Hematopoietic multipotent progenitor cell (in vitro differentiated cells): ENCODE measurements at regions not wholly inside any gene's neighbourhood (a gene's known extent, or its start where the extent isn't known, plus 50 kb on each side); places are given as distances from the start of the nearest gene placed in this dataset.
"Not testable (repeated sequence)": the region's sequence is repeated elsewhere in the genome, so short reads cannot be mapped to it uniquely, and the experiment has no call there.

Experiments used
- DNase-seq, 3 donors: peaks; one replicate each; pipeline ENCODE4 v3.0.0-alpha.2; 2011 to 2015; ENCODE audit warnings: low read depth in 2 of 3, low spot score in 2 of 3

DNA sequence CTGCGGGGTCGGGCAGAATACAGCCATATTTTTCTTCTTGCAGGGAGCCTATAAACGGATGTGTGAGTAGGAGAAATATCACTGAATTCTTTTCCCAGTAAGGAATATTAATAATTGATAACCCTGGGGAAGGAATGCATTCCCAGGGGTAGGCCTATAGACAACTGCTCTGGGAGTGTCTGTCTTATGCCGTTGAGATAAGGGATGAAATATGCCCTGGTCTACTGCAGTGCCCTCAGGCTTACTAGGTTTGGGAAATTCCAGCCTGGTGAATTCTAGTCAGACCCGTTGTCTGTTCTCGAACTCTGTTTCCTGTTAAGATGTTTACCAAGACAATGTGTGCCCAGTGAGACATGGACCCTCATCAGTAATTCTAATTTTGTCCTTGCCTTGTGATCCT, 1129.3 kb downstream of the ZPLD1 start:
- not testable (repeated sequence) for DNase-seq

DNA sequence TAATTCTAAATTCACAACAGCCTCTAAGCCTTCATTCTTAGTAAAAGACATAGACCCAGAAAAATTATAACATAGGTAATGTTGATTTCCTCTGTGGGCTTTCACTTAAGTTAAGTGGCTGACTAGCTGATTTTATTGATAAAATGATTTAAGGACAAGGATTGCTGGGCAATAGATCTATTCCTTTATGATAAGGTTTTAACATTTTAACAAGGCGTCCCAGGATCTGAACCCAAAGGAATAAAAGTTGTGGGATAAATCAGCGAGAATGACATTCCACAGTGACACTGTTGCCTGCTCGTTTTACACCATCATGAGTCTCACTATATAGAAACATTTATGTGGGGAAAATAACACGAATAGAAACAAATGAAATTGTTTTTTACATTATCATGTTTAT, 1151.0 kb downstream of the ZPLD1 start:
- no peak for DNase-seq

DNA sequence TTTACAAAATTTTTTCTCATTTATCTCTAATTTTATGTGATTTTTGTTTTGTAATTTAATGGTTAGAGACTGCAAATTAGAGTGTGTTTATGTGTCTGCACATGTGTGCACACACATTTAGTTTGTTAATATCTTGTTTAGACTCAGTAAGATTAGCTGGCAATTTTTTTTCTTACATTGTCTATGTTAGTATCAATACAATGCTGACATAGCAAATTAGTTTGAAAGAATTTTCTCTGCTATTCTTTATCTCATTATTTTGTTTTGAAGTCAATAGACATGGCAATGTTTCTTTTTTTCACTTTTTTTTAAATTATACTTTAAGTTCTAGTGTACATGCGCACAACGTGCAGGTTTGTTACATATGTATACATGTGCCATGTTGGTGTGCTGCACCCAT, 1155.0 kb downstream of the ZPLD1 start:
- no peak for DNase-seq

DNA sequence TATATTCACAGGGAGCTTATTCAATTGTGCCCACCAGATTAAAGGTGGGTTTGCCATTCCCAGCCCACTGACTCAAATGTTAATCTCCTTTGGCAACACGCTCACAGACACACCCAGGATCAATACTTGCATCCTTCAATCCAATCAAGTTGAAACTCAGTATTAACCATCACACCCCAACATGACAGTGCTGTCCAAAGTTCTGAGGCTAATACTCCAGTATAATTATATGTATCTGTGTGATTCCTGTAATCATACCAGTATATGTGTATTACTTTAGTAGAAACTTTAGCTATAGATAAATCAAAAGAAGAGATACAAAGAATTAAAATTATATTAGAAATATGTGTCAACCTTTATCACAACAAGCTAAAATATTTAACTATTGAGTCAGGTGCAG, 1166.0 kb downstream of the ZPLD1 start:
- no peak for DNase-seq

DNA sequence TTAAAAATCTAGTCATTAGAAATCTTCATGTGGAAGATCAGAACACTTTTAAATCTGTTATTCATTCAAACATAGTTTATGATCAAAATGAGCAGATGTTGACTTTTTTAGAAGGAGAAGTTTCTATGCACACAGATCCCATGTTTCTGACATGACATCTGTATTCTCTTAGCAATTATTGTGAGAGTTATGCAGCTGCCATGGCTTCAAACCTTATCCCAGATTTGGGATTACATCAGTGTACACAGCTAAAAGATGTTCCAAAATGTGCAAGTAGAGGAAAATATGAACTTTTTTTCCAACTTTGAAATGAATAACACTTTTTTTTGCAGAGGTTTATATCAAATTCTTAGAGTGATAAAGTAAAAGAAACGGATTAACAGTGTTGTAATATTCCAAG, 1166.9 kb downstream of the ZPLD1 start:
- no peak for DNase-seq

DNA sequence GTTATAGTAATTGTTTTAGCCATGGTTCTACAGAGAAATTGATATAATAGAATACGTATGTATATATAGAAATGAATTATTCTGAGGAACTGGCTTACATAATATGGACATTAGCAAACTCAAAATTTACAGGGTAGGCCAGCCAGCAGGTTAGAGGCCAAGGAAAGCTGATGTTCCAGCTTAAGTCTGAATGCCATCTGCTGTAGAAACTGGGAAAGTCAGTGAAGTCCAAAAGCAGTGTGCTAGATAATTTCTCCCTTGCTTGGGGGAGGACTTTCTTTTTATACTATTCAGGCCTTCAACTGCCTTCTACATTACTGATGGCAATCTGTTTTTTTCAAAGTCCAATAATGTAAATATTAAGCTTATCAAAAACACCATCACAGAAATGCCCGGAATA, 1174.7 kb downstream of the ZPLD1 start:
- DNase-seq, result no peak

DNA sequence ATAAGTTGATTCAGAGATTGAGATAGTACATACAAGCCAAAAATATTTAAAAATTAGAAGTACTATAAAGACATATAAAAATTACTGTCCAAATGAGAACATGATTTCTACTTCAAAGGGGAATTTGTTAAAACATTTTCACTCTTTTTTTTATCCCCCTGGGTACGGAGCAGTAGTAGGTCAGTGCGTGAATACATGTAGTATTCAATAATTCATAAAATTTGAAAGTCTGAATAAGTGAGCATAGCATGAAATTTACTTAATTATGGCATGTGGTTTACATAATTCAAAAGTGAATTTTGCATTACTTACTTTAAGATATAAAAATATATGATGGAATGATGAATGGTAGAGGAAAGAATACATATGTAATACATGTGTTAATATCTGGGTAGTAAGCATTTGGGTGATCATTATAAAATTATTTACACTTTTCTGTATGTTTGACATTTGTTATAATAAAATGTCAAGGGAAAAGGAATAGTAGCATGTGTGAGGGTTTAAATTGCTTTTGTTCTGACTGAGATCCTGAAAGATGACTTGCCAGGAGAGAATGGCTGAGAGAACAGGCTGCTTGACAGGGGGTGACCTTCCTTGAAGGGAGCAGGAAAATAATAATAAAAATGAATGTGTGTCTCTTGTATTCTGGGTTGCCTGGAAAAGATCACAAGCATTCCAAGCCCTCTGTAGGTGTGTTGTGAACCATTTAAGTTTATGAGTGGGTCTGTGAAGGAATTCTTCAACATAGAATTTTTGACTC, 1178.8 kb downstream of the ZPLD1 start:
- no peak for DNase-seq

DNA sequence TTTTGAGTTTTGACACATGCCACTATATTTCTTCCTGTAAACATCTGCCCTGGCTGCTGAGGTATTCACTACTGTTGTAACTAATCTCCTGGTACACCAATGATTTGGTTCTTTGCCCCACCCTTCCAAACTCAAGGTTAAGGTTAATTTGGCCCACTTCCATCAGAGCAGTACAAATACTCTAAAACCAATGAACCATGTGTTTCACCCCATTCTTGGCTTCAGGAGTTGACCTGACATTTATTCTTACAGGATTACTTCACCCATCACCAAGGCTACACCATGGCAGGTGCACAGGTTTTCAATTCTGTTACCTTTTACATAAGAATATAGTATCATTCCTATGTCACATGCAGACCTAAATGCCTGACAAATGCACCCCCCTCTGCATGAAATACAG, 1179.9 kb downstream of the ZPLD1 start:
- DNase-seq, result no peak

DNA sequence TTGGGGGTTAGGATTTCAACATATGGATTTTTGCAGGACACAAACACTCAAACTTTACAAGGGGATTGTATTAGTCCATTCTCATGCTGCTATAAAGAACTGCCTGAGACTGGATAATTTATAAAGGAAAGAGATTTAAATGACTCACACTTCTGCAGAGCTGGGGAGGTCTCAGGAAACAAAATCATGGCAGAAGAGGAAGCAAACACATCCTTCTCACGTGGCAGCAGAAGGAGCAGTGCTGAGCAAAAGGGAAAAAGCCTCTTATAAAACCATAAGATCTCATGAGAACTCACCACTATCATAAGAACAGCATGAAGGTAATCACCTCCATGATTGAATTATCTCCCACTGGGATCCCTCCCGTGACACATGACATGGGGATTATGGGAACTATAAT, 1183.1 kb downstream of the ZPLD1 start:
- DNase-seq, result peak in 2 of 3 donors; percentile 36 to 73

DNA sequence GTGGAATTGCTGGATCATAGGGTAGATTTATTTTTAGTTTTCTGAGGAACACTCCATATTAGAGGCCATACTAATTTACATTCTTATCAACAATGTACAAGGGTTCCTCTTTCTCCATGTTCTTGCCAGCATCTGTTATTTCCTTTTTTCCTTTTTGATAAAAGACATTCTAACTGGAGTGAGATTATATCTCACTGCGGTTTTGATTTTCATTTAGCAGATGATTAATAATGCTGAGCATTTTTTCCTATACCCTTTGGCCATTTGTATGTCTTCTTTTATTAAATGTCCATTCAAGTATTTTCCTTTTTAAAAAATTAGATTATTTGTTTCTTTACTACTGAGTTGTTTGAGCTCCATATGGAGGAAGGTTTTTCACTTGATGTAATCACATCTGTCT, 1189.5 kb downstream of the ZPLD1 start:
- DNase-seq, result peak in 1 of 3 donors; percentile 36

DNA sequence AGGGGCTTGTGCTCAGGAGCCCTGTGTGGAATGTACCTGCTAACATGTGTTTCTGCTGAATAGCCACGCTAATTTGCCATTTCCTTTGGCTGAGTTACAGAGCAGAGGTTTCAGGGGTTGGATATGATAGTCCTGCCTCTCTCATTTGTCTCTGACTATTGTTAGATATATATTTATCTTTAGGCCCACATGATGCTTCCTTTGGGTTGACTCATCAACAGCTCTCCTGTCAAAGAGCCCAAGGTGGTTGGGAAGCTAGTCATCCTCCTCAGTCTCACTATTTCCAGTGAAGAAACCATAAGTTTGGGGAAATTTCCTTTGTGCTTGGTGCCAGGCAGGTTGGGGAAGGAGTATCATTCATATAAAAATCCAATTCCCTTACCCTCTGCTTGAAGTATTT, 1194.6 kb downstream of the ZPLD1 start:
- no peak for DNase-seq

DNA sequence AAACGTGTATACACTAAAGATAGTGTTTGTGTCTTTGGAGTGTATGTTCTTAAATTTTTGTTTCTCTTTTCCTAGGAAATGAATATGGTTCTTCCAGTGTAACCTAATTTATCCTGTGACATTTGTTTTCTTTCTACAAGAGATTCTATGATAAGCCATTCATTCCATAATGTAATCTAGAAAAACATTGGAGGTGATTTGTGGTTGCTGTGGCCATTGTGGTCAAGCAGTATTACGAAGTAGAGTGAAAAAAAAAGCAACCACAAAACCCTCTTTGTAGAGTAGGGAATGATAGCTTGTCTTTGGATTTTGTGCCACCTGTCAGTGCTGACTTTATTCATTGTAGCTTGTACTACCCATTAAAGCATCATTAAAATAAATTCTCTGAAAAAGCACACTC, 1209.6 kb downstream of the ZPLD1 start:
- DNase-seq, result no peak

DNA sequence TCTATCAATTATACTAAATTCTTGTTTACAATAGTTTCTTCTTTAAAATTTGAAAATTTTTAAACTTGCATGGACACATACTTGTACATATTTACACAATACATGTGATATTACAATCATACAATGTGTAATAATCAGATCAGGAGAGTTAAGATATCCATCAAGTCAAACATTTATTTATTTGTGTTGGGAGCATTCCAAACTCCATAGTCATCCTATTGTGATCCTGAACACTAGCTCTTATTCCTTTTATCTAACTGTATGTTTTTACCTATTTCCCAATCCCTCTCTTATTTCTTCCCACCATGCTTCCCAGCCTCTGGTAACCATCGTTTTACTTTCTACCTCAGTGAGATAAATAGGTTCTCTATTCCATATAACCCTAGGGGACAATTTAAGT, 1219.2 kb downstream of the ZPLD1 start:
- DNase-seq, result no peak

DNA sequence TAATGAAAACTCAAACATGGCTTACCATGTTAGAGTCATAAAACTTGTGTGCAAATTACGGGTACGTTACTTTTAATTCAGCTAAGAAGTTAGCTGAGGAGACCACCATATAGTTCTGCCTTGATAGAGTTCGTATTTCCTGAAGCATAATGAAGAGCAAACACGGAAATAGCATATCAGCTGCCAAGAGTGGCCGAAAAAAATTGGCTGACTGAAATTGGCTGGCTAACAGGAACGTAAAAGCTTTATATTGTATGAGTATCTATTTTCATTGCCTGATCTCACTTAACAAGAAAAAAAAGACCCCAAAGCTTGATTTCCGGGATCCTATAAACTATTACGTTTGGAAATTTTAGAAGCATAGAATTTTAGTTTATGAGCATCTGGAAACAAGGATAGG, 1222.9 kb downstream of the ZPLD1 start:
- no peak for DNase-seq

DNA sequence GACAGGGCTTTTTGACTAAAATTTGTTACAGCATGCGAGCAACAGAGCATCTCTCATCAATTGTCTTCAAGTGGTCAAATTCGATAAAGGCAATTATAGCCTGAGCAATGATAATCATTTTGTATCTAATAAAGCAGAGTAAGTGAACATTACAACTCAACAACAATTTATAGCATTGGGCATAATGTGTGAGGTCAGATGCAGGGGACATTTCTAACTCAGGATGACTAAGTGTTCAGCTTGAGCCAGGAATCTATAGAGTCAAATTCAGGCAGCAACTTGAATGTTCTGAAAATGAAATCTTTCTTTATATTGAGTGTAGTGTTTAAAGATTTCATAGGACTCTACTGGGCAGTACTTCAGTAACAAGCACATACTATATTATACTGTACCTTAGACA, 1226.0 kb downstream of the ZPLD1 start:
- no peak for DNase-seq

DNA sequence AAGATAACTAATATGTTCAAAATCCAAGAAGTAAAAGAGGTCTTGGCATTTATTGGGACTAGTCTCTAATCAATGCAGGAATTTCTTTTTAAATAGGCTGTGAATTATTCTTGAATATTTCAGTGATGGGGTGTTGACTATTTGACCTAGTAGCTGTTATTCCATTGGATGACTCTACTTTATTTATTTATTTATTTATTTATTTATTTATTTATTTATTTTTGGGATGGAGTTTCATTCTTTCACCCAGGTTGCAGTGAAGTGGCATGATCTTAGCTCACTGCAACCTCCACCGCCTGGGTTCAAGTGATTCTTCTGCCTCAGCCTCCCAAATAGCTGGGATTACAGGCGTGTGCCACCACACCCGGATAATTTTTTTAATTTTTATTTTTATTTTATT, 1227.8 kb downstream of the ZPLD1 start:
- no peak for DNase-seq

DNA sequence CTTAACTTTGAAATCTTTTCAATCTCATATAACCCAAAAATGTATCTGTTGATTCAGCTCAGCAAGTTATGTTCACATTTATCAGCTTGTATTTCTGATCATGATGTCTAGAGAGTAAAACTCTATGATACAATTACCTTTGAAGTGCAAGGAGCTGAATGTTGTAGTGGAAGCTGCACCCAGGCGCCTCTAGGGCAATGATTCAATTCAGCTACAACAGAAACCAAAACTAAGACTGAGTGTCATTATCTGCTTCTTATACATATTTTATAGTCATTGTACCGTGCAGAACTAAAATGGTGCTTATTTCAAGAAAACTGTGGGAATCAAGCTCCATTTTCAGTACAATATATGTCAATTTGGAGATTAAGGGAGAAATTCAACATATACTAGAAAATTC, 1237.5 kb downstream of the ZPLD1 start:
- no peak for DNase-seq

DNA sequence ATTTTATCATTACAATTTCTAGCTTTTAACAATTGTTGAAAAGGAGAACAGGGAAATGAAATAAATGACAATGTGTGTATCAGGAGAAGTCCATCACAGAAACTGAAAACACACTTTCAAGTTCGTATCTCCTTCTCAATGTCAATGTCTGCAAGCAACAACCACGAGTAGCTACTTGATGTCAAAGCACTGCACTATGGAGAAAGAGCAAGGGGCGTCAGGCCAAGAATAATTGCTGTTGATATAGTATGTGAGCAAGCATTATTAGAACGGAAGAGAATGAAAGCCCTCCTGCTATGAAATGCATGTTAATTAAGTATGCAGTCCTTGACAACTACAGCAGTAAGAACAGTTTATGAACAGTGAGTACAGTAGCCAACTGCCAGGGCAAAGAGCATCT, 1250.1 kb downstream of the ZPLD1 start:
- DNase-seq, result no peak

DNA sequence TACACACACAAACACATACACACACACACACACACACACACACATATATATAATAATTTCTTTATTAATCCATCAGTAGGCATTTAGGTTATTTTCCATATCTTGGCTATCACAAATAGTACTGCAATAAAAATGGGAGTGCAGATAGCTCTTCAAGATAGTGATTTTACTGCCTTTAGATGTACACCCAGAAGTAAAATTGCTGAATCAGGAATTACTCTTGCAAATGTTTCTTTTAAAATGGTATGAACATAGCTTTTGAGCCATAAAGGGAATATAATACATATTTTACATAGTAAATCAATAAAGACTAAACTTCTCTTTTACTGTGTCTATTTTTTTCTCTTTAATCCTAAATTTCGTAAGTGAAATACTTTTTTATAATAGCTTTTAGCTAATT, 1251.1 kb downstream of the ZPLD1 start:
- DNase-seq, result no peak

DNA sequence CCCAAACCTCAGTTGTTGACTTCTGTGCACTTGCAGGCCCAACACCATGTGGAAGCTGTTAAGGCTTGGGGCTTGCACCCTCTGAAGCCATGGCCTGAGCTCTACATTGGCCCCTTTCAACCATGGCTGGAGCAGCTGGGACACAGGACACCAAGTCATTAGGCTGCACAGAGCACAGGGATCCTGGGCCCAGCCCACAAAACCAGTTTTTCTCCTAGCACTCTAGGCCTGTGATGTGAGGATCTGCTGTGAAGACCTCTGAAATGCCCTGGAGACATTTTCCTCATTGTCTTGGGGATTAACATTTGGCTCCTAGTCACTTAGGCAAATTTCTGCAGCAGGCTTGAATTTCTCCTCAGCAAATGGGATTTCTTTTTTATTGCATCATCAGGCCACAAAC, 1255.7 kb downstream of the ZPLD1 start:
- DNase-seq, result no peak

DNA sequence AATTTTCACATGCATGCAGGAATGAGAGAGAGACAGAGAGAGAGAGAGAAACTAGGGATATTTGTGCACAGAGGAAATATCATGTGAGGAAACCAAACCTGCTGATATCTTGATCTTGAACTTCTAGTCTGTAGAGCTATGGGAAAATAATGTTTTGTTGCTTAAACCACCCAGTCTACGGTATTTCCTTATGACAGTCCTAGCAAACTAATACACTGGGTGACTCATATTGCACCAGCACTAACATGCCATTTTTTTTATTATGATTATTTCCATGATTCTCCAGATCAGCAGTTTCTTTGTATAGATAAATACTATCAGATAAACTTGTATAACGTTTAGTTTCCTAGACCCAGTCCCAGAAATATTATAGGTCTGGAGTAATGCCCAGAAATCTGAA, 1259.0 kb downstream of the ZPLD1 start:
- no peak for DNase-seq

DNA sequence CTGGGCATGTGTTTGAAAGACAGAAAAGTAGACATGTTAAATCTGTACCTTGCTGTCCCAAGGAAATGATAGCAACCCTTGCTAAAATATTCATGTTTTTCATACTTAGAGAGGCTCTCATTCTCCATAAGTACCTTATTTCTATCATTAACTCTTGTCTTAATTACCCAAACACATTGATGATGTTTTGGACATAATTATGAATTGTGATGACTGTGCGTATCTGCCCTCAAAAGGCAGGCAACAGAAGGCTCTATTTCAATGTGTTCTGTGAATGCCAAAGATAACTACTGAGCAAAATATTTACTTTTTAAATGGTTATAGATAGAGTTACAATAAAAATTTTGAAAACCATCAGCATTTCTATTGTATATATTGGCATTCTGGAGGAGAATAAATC, 1263.8 kb downstream of the ZPLD1 start:
- DNase-seq, result no peak

DNA sequence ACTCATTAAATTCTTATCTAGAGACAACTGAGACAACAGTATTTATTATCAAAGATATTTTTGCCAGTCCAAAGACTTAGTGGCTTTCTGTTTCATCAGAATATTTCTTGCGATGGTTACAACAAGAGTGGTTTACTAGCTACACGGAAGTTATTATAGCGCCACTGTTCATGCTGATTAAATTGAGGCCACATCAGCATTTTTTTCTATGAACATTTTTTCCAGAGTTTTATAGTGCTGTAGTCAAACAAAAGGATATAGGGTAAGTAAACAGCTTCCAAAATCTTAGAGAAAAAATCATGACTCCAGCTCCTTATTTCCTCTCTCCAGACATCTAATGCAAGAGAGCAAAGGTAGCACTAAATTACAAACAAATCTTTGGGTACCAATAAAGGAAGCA, 1264.4 kb downstream of the ZPLD1 start:
- no peak for DNase-seq
